ENCODE measurements at regions not wholly inside any gene's neighbourhood (a gene's known extent, or its start where the extent isn't known, plus 50 kb on each side); places are given as distances from the start of the nearest gene placed in this dataset.

DNA sequence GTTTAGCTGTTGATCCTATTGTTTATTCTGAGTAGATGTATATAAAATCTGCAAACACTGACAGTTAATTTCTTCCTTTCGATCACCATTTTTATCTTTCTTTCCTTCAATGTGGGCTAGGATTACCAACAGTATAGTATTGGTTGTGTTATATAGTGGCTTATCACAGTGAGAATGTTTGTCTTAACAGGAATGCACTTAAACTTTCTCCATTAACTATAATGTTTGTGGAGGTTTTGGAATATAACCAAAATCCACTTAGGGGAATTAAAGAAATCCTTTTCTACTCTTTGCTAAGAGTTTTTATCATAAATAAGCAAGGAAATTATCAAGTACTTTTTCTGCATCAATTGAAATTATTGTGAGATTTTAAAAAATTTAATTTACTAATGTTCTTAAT, 244.6 kb downstream of the LACC1 start:
- in situ Hi-C loops (cut with HindIII; ENCODE audit: extremely low pct_ligation_motif_present, low pct_unique_long_range_greater_than_20kb) = no loop called here
- no peak overlapping the region for H2AFZ ChIP-seq (ENCODE audit: low read length)
- no peak overlapping the region for H3K4me2 ChIP-seq (ENCODE audit: low read depth, low read length)
- TF ChIP-seq ZNF646 (CRISPR knock-in tag; IDR thresholded peaks at IDR 0.05) = no peak
- TF ChIP-seq MIER2 (CRISPR knock-in tag; IDR thresholded peaks at IDR 0.05) = no peak
- TF ChIP-seq SMARCE1 (IDR thresholded peaks at IDR 0.05; ENCODE audit: borderline replicate concordance) = no peak
- no peak for TF ChIP-seq MYPOP (CRISPR knock-in tag; IDR thresholded peaks at IDR 0.05)
- ATAC-seq (no peak), DNase-seq (ENCODE audit: low spot score) (no peak), FAIRE-seq (no peak)
- no peaks in the 10 kb centered on the region for H3K9me3 ChIP-seq (ENCODE audit: low read length)
- no peak overlapping the region for H3K9ac ChIP-seq (ENCODE audit: insufficient read depth, low read depth, low read length)
- WGBS (ENCODE audit: low lambda C conversion rate) = 0% methylated on average over 1 of the region's 1 CpG
- H3K4me1 ChIP-seq (ENCODE audit: insufficient read depth, low read length) = no peaks in the 10 kb centered on the region
- H3K4me3 ChIP-seq (replicated peaks in 1 of 3; ENCODE audit: insufficient read depth in 1 of 3, low read depth in 2 of 3, low read length in 3 of 3) = no peak overlapping the region
- intact Hi-C loops (cut with micrococcal nuclease; ENCODE audit: unreplicated experiment) = no loop called here
- no peaks in the 10 kb centered on the region for H3K27me3 ChIP-seq (ENCODE audit: control insufficient read depth in 1 of 2, insufficient read depth in 2 of 2, low read length in 2 of 2)
- BruUV-seq (replicated peaks) = no TSS peak
- ChIA-PET POLR2A (no interaction called here), CTCF (ENCODE audit: low intra/inter-chr PET ratio, low total read pairs) (no interaction called here)
- no peaks in the 10 kb centered on the region for H4K20me1 ChIP-seq (ENCODE audit: insufficient read depth, low read length)
- no peaks in the 10 kb centered on the region for H3K36me3 ChIP-seq (replicated peaks in 1 of 2; ENCODE audit: control insufficient read depth in 1 of 2, insufficient read depth in 2 of 2, low read length in 2 of 2)
- H3K27ac ChIP-seq (ENCODE audit: extremely low read length, insufficient read depth, low read length) = no peak overlapping the region
- H3K79me2 ChIP-seq (ENCODE audit: insufficient read depth, low read length) = no peaks in the 10 kb centered on the region
